ENCODE measurements at regions not wholly inside any gene's neighbourhood (a gene's known extent, or its start where the extent isn't known, plus 50 kb on each side); places are given as distances from the start of the nearest gene placed in this dataset.

DNA sequence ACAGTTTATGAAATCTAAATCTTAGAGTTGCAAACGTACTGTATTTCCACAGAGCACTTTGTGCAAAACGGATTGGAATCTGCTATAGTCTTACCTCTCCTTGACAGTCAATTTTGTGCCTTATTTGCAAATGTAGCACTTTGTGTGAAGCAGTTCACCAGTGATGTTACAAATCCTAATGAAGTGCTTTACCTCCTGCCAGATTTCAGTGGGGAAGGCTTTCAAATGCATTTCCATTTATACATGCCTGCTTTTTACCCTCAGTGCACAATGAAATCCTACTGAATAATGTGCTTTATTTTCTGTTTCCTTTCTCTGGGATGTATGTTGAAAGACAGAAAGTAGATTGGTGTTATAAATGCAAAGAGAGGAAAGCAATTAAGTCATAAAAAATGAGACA, 2141.6 kb upstream of the C9orf72 start:
- no peak overlapping the region for H3K4me2 ChIP-seq (ENCODE audit: insufficient read depth, low read length)
- ChIA-PET POLR2A (no interaction called here), CTCF (no interaction called here)
- no peaks in the 10 kb centered on the region for H3K27me3 ChIP-seq (ENCODE audit: control insufficient read depth in 2 of 2, insufficient read depth in 2 of 2, low read length in 2 of 2)
- peaks cover 1% of the 10 kb centered on the region for H3K9me3 ChIP-seq (replicated peaks; ENCODE audit: control insufficient read depth, insufficient read depth, low read length)
- intact Hi-C loops (cut with micrococcal nuclease): no loop called here
- no TSS peak for BruUV-seq (replicated peaks)
- TF ChIP-seq POLR2A (IDR thresholded peaks at IDR 0.05; ENCODE audit: low read depth, low read length) (no peak), JUN (IDR thresholded peaks at IDR 0.05; ENCODE audit: borderline replicate concordance, insufficient read depth, insufficient read length, low read depth) (no peak), EZH2 (IDR thresholded peaks at IDR 0.05; ENCODE audit: borderline replicate concordance, low read depth, low read length, severe bottlenecking) (no peak)
- TF ChIP-seq, protein P1, sequence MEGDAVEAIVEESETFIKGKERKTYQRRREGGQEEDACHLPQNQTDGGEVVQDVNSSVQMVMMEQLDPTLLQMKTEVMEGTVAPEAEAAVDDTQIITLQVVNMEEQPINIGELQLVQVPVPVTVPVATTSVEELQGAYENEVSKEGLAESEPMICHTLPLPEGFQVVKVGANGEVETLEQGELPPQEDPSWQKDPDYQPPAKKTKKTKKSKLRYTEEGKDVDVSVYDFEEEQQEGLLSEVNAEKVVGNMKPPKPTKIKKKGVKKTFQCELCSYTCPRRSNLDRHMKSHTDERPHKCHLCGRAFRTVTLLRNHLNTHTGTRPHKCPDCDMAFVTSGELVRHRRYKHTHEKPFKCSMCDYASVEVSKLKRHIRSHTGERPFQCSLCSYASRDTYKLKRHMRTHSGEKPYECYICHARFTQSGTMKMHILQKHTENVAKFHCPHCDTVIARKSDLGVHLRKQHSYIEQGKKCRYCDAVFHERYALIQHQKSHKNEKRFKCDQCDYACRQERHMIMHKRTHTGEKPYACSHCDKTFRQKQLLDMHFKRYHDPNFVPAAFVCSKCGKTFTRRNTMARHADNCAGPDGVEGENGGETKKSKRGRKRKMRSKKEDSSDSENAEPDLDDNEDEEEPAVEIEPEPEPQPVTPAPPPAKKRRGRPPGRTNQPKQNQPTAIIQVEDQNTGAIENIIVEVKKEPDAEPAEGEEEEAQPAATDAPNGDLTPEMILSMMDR (IDR thresholded peaks at IDR 0.05; ENCODE audit: extremely low read depth in 1 of 2, insufficient read depth in 1 of 2, low read depth in 1 of 2, low read length in 2 of 2): no peak
- no peaks in the 10 kb centered on the region for H3K9me1 ChIP-seq (replicated peaks; ENCODE audit: control insufficient read depth, extremely low read depth, insufficient read depth, low read length)
- FAIRE-seq (no peak), DNase-seq (ENCODE audit: low read depth, low spot score) (no peak)
- no peaks in the 10 kb centered on the region for H3K4me1 ChIP-seq (ENCODE audit: control insufficient read depth, extremely low read depth, insufficient read depth, low read length)
- no peak overlapping the region for H2AFZ ChIP-seq (ENCODE audit: low read depth, low read length)
- H3K4me3 ChIP-seq (replicated peaks in 1 of 3; ENCODE audit: insufficient read depth in 1 of 3, low read depth in 1 of 3, low read length in 3 of 3): no peak overlapping the region
- H4K20me1 ChIP-seq (replicated peaks; ENCODE audit: control insufficient read depth, extremely low read depth, insufficient read depth, low read length): no peaks in the 10 kb centered on the region
- dilution Hi-C loops (cut with MboI; ENCODE audit: extremely low pct_ligation_motif_present, low sequenced_read_pairs): no loop called here
- no peaks in the 10 kb centered on the region for H3K79me2 ChIP-seq (ENCODE audit: control insufficient read depth, insufficient read depth, low read length)
- H3K27ac ChIP-seq (ENCODE audit: insufficient read depth, low read depth, low read length): no peak overlapping the region
- no peaks in the 10 kb centered on the region for H3K36me3 ChIP-seq (ENCODE audit: control insufficient read depth in 2 of 2, extremely low read depth in 1 of 2, insufficient read depth in 2 of 2, low read length in 2 of 2)
- no peak overlapping the region for H3K9ac ChIP-seq (replicated peaks; ENCODE audit: extremely low read depth, insufficient read depth, low read length)

DNA sequence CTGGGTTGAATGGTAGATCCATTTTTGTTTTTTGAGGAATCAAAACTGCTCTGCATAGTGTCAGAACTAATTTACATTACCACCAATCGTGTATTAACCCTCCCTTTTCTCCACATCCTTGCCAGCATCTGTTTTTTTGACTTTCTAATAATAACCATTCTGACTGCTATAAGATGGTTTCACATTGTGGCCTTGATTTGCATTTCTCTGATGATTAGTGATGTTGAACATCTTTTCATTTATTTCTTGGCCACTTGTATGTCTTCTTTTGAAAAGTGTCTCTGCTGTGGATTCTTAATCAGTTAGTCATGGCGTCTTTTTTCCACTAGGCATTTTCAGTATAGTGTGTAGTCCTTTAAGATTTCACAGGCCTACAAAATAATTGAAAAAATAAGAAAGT, 2144.3 kb upstream of the C9orf72 start:
- dilution Hi-C loops (cut with MboI; ENCODE audit: extremely low pct_ligation_motif_present, low sequenced_read_pairs): no loop called here
- Histone ChIP-seq H3K9me1 (replicated peaks; ENCODE audit: control insufficient read depth, extremely low read depth, insufficient read depth, low read length) (no peaks in the 10 kb centered on the region), H3K9ac (replicated peaks; ENCODE audit: extremely low read depth, insufficient read depth, low read length) (no peak overlapping the region), H3K79me2 (ENCODE audit: control insufficient read depth, insufficient read depth, low read length) (no peaks in the 10 kb centered on the region), H3K9me3 (replicated peaks; ENCODE audit: control insufficient read depth, insufficient read depth, low read length) (peaks cover 1% of the 10 kb centered on the region), H2AFZ (ENCODE audit: low read depth, low read length) (no peak overlapping the region), H3K27ac (ENCODE audit: insufficient read depth, low read depth, low read length) (no peak overlapping the region), H3K4me2 (ENCODE audit: insufficient read depth, low read length) (no peak overlapping the region), H3K36me3 (ENCODE audit: control insufficient read depth in 2 of 2, extremely low read depth in 1 of 2, insufficient read depth in 2 of 2, low read length in 2 of 2) (no peaks in the 10 kb centered on the region), H3K4me3 (replicated peaks in 1 of 3; ENCODE audit: insufficient read depth in 1 of 3, low read depth in 1 of 3, low read length in 3 of 3) (no peak overlapping the region), H3K27me3 (ENCODE audit: control insufficient read depth in 2 of 2, insufficient read depth in 2 of 2, low read length in 2 of 2) (no peaks in the 10 kb centered on the region), H4K20me1 (replicated peaks; ENCODE audit: control insufficient read depth, extremely low read depth, insufficient read depth, low read length) (no peaks in the 10 kb centered on the region), H3K4me1 (ENCODE audit: control insufficient read depth, extremely low read depth, insufficient read depth, low read length) (no peaks in the 10 kb centered on the region)
- CTCF ChIA-PET: no interaction called here
- POLR2A ChIA-PET: no interaction called here
- FAIRE-seq (no peak), DNase-seq (ENCODE audit: low read depth, low spot score) (no peak)
- intact Hi-C loops (cut with micrococcal nuclease): no loop called here
- BruUV-seq (replicated peaks): no TSS peak
- no peak for TF ChIP-seq JUN (IDR thresholded peaks at IDR 0.05; ENCODE audit: borderline replicate concordance, insufficient read depth, insufficient read length, low read depth)
- no peak for TF ChIP-seq EZH2 (IDR thresholded peaks at IDR 0.05; ENCODE audit: borderline replicate concordance, low read depth, low read length, severe bottlenecking)
- TF ChIP-seq, protein P1 (IDR thresholded peaks at IDR 0.05; ENCODE audit: extremely low read depth in 1 of 2, insufficient read depth in 1 of 2, low read depth in 1 of 2, low read length in 2 of 2): no peak
- TF ChIP-seq POLR2A (IDR thresholded peaks at IDR 0.05; ENCODE audit: low read depth, low read length): no peak
- TF ChIP-seq FOS (IDR thresholded peaks at IDR 0.05; ENCODE audit: borderline replicate concordance, insufficient read depth, low read length): no peak
- TF ChIP-seq GATA2 (IDR thresholded peaks at IDR 0.05; ENCODE audit: insufficient read depth, insufficient read length, low read depth, low read length): no peak
- TF ChIP-seq MYC (IDR thresholded peaks at IDR 0.05; ENCODE audit: low read depth, low read length): no peak
- TF ChIP-seq, protein P2, sequence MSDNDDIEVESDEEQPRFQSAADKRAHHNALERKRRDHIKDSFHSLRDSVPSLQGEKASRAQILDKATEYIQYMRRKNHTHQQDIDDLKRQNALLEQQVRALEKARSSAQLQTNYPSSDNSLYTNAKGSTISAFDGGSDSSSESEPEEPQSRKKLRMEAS (IDR thresholded peaks at IDR 0.05; ENCODE audit: insufficient read depth, insufficient read length): no peak
- no peak for TF ChIP-seq POLR2AphosphoS5 (IDR thresholded peaks at IDR 0.05; ENCODE audit: insufficient read depth, low read depth, low read length)
